GM21526 (cell line): ENCODE measurements at regions not wholly inside any gene's neighbourhood (a gene's known extent, or its start where the extent isn't known, plus 50 kb on each side); places are given as distances from the start of the nearest gene placed in this dataset.

Experiments used
- ATAC-seq: cut with Tn5 transposase; IDR thresholded peaks from one replicate; pipeline ENCODE4 v1.9.1; 2021; ENCODE audit warnings: moderate library complexity; ENCODE audit not compliant: unreplicated experiment, low FRiP score

- ATAC-seq: no peak
Observed at GRCh38 chr17:69878661-69879060, 196.4 kb upstream of the KCNJ16 start.

- no peak for ATAC-seq
Observed at GRCh38 chr17:69879576-69879975, 195.4 kb upstream of the KCNJ16 start.

GRCh38 chr17:69880591-69881112 is 194.4 kb upstream of the KCNJ16 start:
- no peak for ATAC-seq

- ATAC-seq: no peak
Observed at GRCh38 chr17:69882281-69882680, 192.7 kb upstream of the KCNJ16 start.

- no peak for ATAC-seq
Observed at GRCh38 chr17:69883120-69883519, 191.9 kb upstream of the KCNJ16 start.

- no peak for ATAC-seq
Observed at GRCh38 chr17:69884356-69884755, 190.7 kb upstream of the KCNJ16 start.

GRCh38 chr17:69884846-69885245 is 190.2 kb upstream of the KCNJ16 start:
- ATAC-seq: no peak

- ATAC-seq: no peak
Observed at GRCh38 chr17:69898601-69899000, 176.4 kb upstream of the KCNJ16 start.

GRCh38 chr17:69900101-69900500 is 174.9 kb upstream of the KCNJ16 start:
- no peak for ATAC-seq

- ATAC-seq: no peak
Observed at GRCh38 chr17:69900829-69901228, 174.2 kb upstream of the KCNJ16 start.

GRCh38 chr17:69906306-69906705 is 168.7 kb upstream of the KCNJ16 start:
- ATAC-seq: no peak

GRCh38 chr17:69907132-69907847 is 167.7 kb upstream of the KCNJ16 start:
- no peak for ATAC-seq

- ATAC-seq: no peak
Observed at GRCh38 chr17:69908626-69909368, 166.2 kb upstream of the KCNJ16 start.

GRCh38 chr17:69909389-69909788 is 165.6 kb upstream of the KCNJ16 start:
- no peak for ATAC-seq

GRCh38 chr17:69912805-69913204 is 162.2 kb upstream of the KCNJ16 start:
- no peak for ATAC-seq

- no peak for ATAC-seq
Observed at GRCh38 chr17:69913216-69913615, 161.8 kb upstream of the KCNJ16 start.

- ATAC-seq: no peak
Observed at GRCh38 chr17:69913616-69914015, 161.4 kb upstream of the KCNJ16 start.

- ATAC-seq: no peak
Observed at GRCh38 chr17:69914520-69914919, 160.5 kb upstream of the KCNJ16 start.

- ATAC-seq: no peak
Observed at GRCh38 chr17:69916761-69917160, 158.3 kb upstream of the KCNJ16 start.

- ATAC-seq: no peak
Observed at GRCh38 chr17:69918164-69918563, 156.9 kb upstream of the KCNJ16 start.

- no peak for ATAC-seq
Observed at GRCh38 chr17:69919789-69920188, 155.2 kb upstream of the KCNJ16 start.

- ATAC-seq: no peak
Observed at GRCh38 chr17:69921046-69921445, 154.0 kb upstream of the KCNJ16 start.
